Panc1 (cell line): ENCODE measurements at regions not wholly inside any gene's neighbourhood (a gene's known extent, or its start where the extent isn't known, plus 50 kb on each side); places are given as distances from the start of the nearest gene placed in this dataset.

Experiments used
- ATAC-seq: fragments of 200-7000 bp; cut with Tn5 transposase; 2 replicates; pipeline ENCODE4 v1.9.1; 2020; ENCODE audit warnings: mild to moderate bottlenecking, moderate library complexity
- BruUV-seq: library from RNA; stranded (reverse); fragments of 400-500 nt; replicated peaks from 2 replicates; lab custom pipeline; 2021; lab: Mats Ljungman, UMichigan
- CTCF ChIA-PET: fragments of 300-600 bp; sonication (Branson Sonifier 250); formaldehyde crosslinking; loops from one replicate; lab custom pipeline; 2022; ENCODE audit warnings: antibody characterized with exemption; lab: Charles Lee
- POLR2A ChIA-PET: fragments of 300-600 bp; sonication (Branson Sonifier 250); formaldehyde crosslinking; loops from one replicate; lab custom pipeline; 2022; ENCODE audit warnings: antibody characterized with exemption; lab: Charles Lee
- DNase-seq: peaks from one replicate; pipeline ENCODE4 v3.0.0-alpha.2; 2010; ENCODE audit warnings: low read depth, low spot score
- H3K27ac ChIP-seq: 2 replicates; pipeline ENCODE4 v1.5.1; 2011; ENCODE audit warnings: mild to moderate bottlenecking, low read length, inconsistent platforms
- H3K27me3 ChIP-seq: fragments of 200-500 bp; sonication (Bioruptor generic); 2 replicates; pipeline ENCODE4 v1.6.0; 2014; ENCODE audit warnings: low read length, inconsistent platforms; ENCODE audit not compliant: control insufficient read depth, insufficient read depth
- H3K36me3 ChIP-seq: fragments of 200-500 bp; sonication (Bioruptor generic); 2 replicates; pipeline ENCODE4 v1.5.1; 2014; ENCODE audit warnings: inconsistent platforms, mild to moderate bottlenecking, low read length, moderate library complexity; ENCODE audit not compliant: control insufficient read depth, insufficient read depth
- H3K4me1 ChIP-seq: 2 replicates; pipeline ENCODE4 v1.5.1; 2011; ENCODE audit warnings: inconsistent platforms, mild to moderate bottlenecking, low read length, moderate library complexity; ENCODE audit not compliant: control insufficient read depth, insufficient read depth
- H3K4me3 ChIP-seq, 2 experiments: 2 replicates each; pipeline ENCODE4 v1.5.1; 2011 to 2012; ENCODE audit warnings: low read depth in 2 of 2, low read length in 2 of 2, mild to moderate bottlenecking in 2 of 2, inconsistent platforms in 1 of 2, moderate library complexity in 1 of 2
- H3K9me3 ChIP-seq: fragments of 200-500 bp; sonication (Bioruptor generic); 2 replicates; pipeline ENCODE4 v1.5.1; 2014; ENCODE audit warnings: low read depth, mild to moderate bottlenecking, inconsistent platforms, low read length, moderate library complexity; ENCODE audit not compliant: control insufficient read depth, insufficient read depth
- POLR2AphosphoS5 ChIP-seq: IDR thresholded peaks from 2 replicates; pipeline ENCODE4 v1.6.1; 2012; ENCODE audit warnings: mild to moderate bottlenecking, low read depth, low read length, moderate library complexity
- REST ChIP-seq, 2 experiments: IDR thresholded peaks; 2 replicates each; pipeline ENCODE4 v1.6.1; 2011 to 2012; ENCODE audit warnings: low read depth in 2 of 2, control low read depth in 1 of 2, low read length in 1 of 2, mild to moderate bottlenecking in 1 of 2, moderate library complexity in 1 of 2; ENCODE audit not compliant: insufficient read depth in 1 of 2
- SIN3A ChIP-seq: IDR thresholded peaks from 2 replicates; pipeline ENCODE4 v1.6.1; 2012; ENCODE audit warnings: low read depth, mild to moderate bottlenecking, low read length, moderate library complexity, borderline replicate concordance; ENCODE audit not compliant: insufficient read depth
- TCF7L2 ChIP-seq: IDR thresholded peaks from 2 replicates; pipeline ENCODE4 v1.6.1; 2011; ENCODE audit warnings: mild to moderate bottlenecking, low read depth, low read length, inconsistent platforms
- in situ Hi-C: cut with HindIII; loops from 2 replicates; pipeline ENCODE4 v1.10.0; 2016; ENCODE audit warnings: low sequenced_read_pairs, low pct_unique_long_range_greater_than_20kb
- intact Hi-C: fragments of 100-400 bp; cut with micrococcal nuclease; formaldehyde crosslinking; loops from one replicate; pipeline ENCODE4 v1.10.0; 2022; ENCODE audit not compliant: unreplicated experiment
- TF ChIP-seq, protein P1 (sequence below): fragments of 450-650 bp; IDR thresholded peaks from 2 replicates; pipeline ENCODE4 v1.5.1; 2017; ENCODE audit warnings: mild to moderate bottlenecking

DNA sequence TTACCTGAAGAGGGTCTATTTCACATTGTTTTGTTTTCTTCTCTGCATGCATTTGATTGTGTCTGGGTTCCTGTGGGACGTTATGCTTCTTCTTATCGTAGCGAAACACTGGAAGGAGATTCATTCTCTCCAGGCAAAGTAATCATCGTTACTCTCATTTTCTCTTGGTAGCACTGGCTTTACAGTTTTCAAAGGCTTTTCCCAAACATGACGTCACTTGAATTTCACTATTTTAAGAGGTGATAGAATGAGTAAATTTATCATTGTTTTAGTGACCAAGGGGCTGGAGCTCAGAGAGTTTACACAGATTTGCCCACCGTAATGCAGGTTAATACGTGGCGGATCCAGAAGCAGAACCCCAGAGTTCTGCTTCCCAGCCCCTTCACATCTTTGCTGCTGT lies 391.4 kb downstream of the DCDC2C start:
- no peak for DNase-seq
- Histone ChIP-seq H3K4me1 (no peaks in the 10 kb centered on the region), H3K9me3 (no peaks in the 10 kb centered on the region), H3K4me3 (no peak overlapping the region), H3K36me3 (no peaks in the 10 kb centered on the region), H3K27me3 (no peaks in the 10 kb centered on the region), H3K27ac (no peak overlapping the region)
- POLR2A ChIA-PET = no interaction called here
- CTCF ChIA-PET = no interaction called here
- ATAC-seq = no peak
- TF ChIP-seq TCF7L2 = no peak
- TF ChIP-seq, protein P1, sequence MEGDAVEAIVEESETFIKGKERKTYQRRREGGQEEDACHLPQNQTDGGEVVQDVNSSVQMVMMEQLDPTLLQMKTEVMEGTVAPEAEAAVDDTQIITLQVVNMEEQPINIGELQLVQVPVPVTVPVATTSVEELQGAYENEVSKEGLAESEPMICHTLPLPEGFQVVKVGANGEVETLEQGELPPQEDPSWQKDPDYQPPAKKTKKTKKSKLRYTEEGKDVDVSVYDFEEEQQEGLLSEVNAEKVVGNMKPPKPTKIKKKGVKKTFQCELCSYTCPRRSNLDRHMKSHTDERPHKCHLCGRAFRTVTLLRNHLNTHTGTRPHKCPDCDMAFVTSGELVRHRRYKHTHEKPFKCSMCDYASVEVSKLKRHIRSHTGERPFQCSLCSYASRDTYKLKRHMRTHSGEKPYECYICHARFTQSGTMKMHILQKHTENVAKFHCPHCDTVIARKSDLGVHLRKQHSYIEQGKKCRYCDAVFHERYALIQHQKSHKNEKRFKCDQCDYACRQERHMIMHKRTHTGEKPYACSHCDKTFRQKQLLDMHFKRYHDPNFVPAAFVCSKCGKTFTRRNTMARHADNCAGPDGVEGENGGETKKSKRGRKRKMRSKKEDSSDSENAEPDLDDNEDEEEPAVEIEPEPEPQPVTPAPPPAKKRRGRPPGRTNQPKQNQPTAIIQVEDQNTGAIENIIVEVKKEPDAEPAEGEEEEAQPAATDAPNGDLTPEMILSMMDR = no peak
- BruUV-seq = no TSS peak
- in situ Hi-C loops (no loop called here), intact Hi-C loops (no loop called here)

GRCh38 chr2:4096978-4097766 lies 393.8 kb downstream of the DCDC2C start:
- no TSS peak for BruUV-seq
- DNase-seq = no peak
- Histone ChIP-seq H3K4me1 (no peaks in the 10 kb centered on the region), H3K9me3 (no peaks in the 10 kb centered on the region), H3K36me3 (no peaks in the 10 kb centered on the region), H3K27me3 (no peaks in the 10 kb centered on the region), H3K27ac (no peak overlapping the region), H3K4me3 (no peak overlapping the region)
- TF ChIP-seq TCF7L2 = no peak
- no peak for TF ChIP-seq POLR2AphosphoS5
- TF ChIP-seq SIN3A = no peak
- TF ChIP-seq, protein P1 = no peak
- no peak for TF ChIP-seq REST (IDR thresholded peaks at IDR 0.05; ENCODE audit: insufficient read depth in 1 of 2, low read depth in 2 of 2, low read length in 1 of 2)
- ATAC-seq = no peak
- intact Hi-C loops (no loop called here), in situ Hi-C loops (no loop called here)
- CTCF ChIA-PET = no interaction called here
- POLR2A ChIA-PET = no interaction called here
